Upper lobe of left lung (tissue), 4 donors: ENCODE measurements at regions not wholly inside any gene's neighbourhood (a gene's known extent, or its start where the extent isn't known, plus 50 kb on each side); places are given as distances from the start of the nearest gene placed in this dataset.
"Not testable (repeated sequence)": the region's sequence is repeated elsewhere in the genome, so short reads cannot be mapped to it uniquely, and the experiment has no call there.

Experiments used
- EP300 ChIP-seq, 4 donors: sonication (generic); formaldehyde crosslinking; IDR thresholded peaks; one replicate each; pipeline ENCODE4 v1.5.1; 2017; ENCODE audit warnings: antibody characterized with exemption in 4 of 4, control low read depth in 2 of 4
- TF ChIP-seq, protein P1 (sequence below), 6 experiments: fragments of 450-650 bp in 4 of 6; fragments of 200-600 bp in 2 of 6; sonication (generic) in 2 of 6; IDR thresholded peaks; one replicate each; pipeline ENCODE4 v1.5.1; 2016 to 2019; ENCODE audit warnings: antibody characterized with exemption in 6 of 6

- TF ChIP-seq EP300 (IDR thresholded peaks at IDR 0.05) = not testable (repeated sequence)
- TF ChIP-seq, protein P1, sequence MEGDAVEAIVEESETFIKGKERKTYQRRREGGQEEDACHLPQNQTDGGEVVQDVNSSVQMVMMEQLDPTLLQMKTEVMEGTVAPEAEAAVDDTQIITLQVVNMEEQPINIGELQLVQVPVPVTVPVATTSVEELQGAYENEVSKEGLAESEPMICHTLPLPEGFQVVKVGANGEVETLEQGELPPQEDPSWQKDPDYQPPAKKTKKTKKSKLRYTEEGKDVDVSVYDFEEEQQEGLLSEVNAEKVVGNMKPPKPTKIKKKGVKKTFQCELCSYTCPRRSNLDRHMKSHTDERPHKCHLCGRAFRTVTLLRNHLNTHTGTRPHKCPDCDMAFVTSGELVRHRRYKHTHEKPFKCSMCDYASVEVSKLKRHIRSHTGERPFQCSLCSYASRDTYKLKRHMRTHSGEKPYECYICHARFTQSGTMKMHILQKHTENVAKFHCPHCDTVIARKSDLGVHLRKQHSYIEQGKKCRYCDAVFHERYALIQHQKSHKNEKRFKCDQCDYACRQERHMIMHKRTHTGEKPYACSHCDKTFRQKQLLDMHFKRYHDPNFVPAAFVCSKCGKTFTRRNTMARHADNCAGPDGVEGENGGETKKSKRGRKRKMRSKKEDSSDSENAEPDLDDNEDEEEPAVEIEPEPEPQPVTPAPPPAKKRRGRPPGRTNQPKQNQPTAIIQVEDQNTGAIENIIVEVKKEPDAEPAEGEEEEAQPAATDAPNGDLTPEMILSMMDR (IDR thresholded peaks at IDR 0.05) = not testable (repeated sequence)
Observed at GRCh38 chr10:62608189-62608875, 196.2 kb upstream of the ADO start.
